GM23338 (cell line): ENCODE measurements at regions not wholly inside any gene's neighbourhood (a gene's known extent, or its start where the extent isn't known, plus 50 kb on each side); places are given as distances from the start of the nearest gene placed in this dataset.
A peak's percentile ranks its signal among the peaks of the same experiment; 100 is the strongest.

Source experiments
- ATAC-seq: fragments of 200-7000 bp; cut with Tn5 transposase; 3 replicates; pipeline ENCODE4 v1.9.1; 2020
- DNase-seq: peaks from one replicate; pipeline ENCODE4 v3.0.0-alpha.2; 2015; ENCODE audit warnings: low spot score
- H2AFZ ChIP-seq: fragments of 200-600 bp; sonication (generic); 2 replicates; pipeline ENCODE4 v1.8.0; 2016; ENCODE audit warnings: antibody characterized with exemption, mild to moderate bottlenecking, moderate library complexity
- H3F3A ChIP-seq: fragments of 200-600 bp; sonication (generic); replicated peaks from 2 replicates; pipeline ENCODE4 v1.8.0; 2017; ENCODE audit warnings: antibody characterized with exemption, mixed run types, low read depth
- H3K27ac ChIP-seq: fragments of 200-600 bp; sonication (generic); 2 replicates; pipeline ENCODE4 v1.6.1; 2016; ENCODE audit warnings: low read depth
- H3K27me3 ChIP-seq: fragments of 200-600 bp; sonication (generic); 2 replicates; pipeline ENCODE4 v1.8.0; 2016; ENCODE audit warnings: mild to moderate bottlenecking, mixed run types, moderate library complexity; ENCODE audit not compliant: insufficient read depth
- H3K36me3 ChIP-seq: fragments of 200-600 bp; sonication (generic); 2 replicates; pipeline ENCODE4 v1.8.0; 2016; ENCODE audit warnings: mild to moderate bottlenecking; ENCODE audit not compliant: insufficient read depth
- H3K4me1 ChIP-seq: fragments of 200-600 bp; sonication (generic); 2 replicates; pipeline ENCODE4 v1.8.0; 2016; ENCODE audit warnings: mild to moderate bottlenecking, moderate library complexity; ENCODE audit not compliant: insufficient read depth
- H3K4me2 ChIP-seq: fragments of 200-600 bp; sonication (generic); 2 replicates; pipeline ENCODE4 v1.7.1; 2017; ENCODE audit warnings: mixed run types
- H3K4me3 ChIP-seq: fragments of 200-600 bp; sonication (generic); 2 replicates; pipeline ENCODE4 v1.6.1; 2016; ENCODE audit warnings: mixed run types
- H3K79me2 ChIP-seq: fragments of 200-600 bp; sonication (generic); replicated peaks from 2 replicates; pipeline ENCODE4 v1.8.0; 2017; ENCODE audit warnings: mild to moderate bottlenecking; ENCODE audit not compliant: insufficient read depth
- H3K9me2 ChIP-seq: fragments of 200-600 bp; sonication (generic); 2 replicates; pipeline ENCODE4 v1.8.0; 2017; ENCODE audit not compliant: insufficient read depth
- H4K20me1 ChIP-seq: fragments of 200-600 bp; sonication (generic); replicated peaks from 2 replicates; pipeline ENCODE4 v1.8.0; 2017; ENCODE audit warnings: mild to moderate bottlenecking; ENCODE audit not compliant: insufficient read depth
- H3K27ac Mint-ChIP-seq: 2 replicates; pipeline ENCODE4 v1.8.0; 2020; ENCODE audit warnings: inconsistent platforms, mild to moderate bottlenecking, moderate library complexity, mixed read lengths
- H3K27me3 Mint-ChIP-seq: 3 replicates; pipeline ENCODE4 v1.8.0; 2022; ENCODE audit warnings: low read depth, mild to moderate bottlenecking, moderate library complexity, mixed read lengths, inconsistent platforms; ENCODE audit not compliant: insufficient read depth, poor library complexity
- H3K36me3 Mint-ChIP-seq: 3 replicates; pipeline ENCODE4 v1.8.0; 2021; ENCODE audit warnings: low read depth, mild to moderate bottlenecking, inconsistent platforms, moderate library complexity, mixed read lengths
- H3K4me1 Mint-ChIP-seq: 3 replicates; pipeline ENCODE4 v1.8.0; 2020; ENCODE audit warnings: mild to moderate bottlenecking, inconsistent platforms, mixed read lengths
- H3K4me3 Mint-ChIP-seq: 3 replicates; pipeline ENCODE4 v1.8.0; 2021; ENCODE audit warnings: moderate library complexity, mild to moderate bottlenecking, inconsistent platforms, mixed read lengths
- H3K9me3 Mint-ChIP-seq: 3 replicates; pipeline ENCODE4 v1.8.0; 2020; ENCODE audit warnings: moderate library complexity, mild to moderate bottlenecking, inconsistent platforms, mixed read lengths
- CREB1 ChIP-seq: fragments of 250-450 bp; sonication (Bioruptor Pico); IDR thresholded peaks from 2 replicates; pipeline ENCODE4 v1.5.0; 2020; ENCODE audit warnings: low read depth, mild to moderate bottlenecking, moderate library complexity
- CTCF ChIP-seq, 2 experiments: fragments of 200-600 bp in 1 of 2; sonication (generic) in 1 of 2; conservative IDR thresholded peaks; 2 replicates each; pipeline versions ENCODE4 v1.5.1 to v1.6.1; 2016 to 2017; ENCODE audit warnings: antibody characterized with exemption in 2 of 2, low read depth in 2 of 2, mild to moderate bottlenecking in 2 of 2, moderate library complexity in 1 of 2
- ETS1 ChIP-seq: IDR thresholded peaks from 2 replicates; pipeline ENCODE4 v1.6.1; 2016; ENCODE audit warnings: antibody characterized with exemption
- EZH2 ChIP-seq: fragments of 200-600 bp; sonication (generic); IDR thresholded peaks from one replicate; pipeline ENCODE4 v1.8.0; 2017; ENCODE audit warnings: antibody characterized with exemption, mild to moderate bottlenecking, low read depth; ENCODE audit not compliant: unreplicated experiment
- EZH2phosphoT487 ChIP-seq: fragments of 200-600 bp; sonication (generic); IDR thresholded peaks from one replicate; pipeline ENCODE4 v1.8.1; 2018; ENCODE audit warnings: antibody characterized with exemption; ENCODE audit not compliant: unreplicated experiment
- REST ChIP-seq: IDR thresholded peaks from one replicate; pipeline ENCODE4 v1.6.1; 2018; ENCODE audit warnings: antibody characterized with exemption; ENCODE audit not compliant: unreplicated experiment
- STAT1 ChIP-seq: IDR thresholded peaks from one replicate; pipeline ENCODE4 v1.6.1; 2016; ENCODE audit warnings: antibody characterized with exemption; ENCODE audit not compliant: unreplicated experiment
- ZNF114 ChIP-seq: fragments of 250-450 bp; sonication (Bioruptor Pico); IDR thresholded peaks from 2 replicates; pipeline ENCODE4 v1.5.0; 2020; ENCODE audit warnings: mild to moderate bottlenecking, moderate library complexity
- ZNF331 ChIP-seq: fragments of 250-450 bp; sonication (Bioruptor Pico); IDR thresholded peaks from 2 replicates; pipeline ENCODE4 v1.5.0; 2020; ENCODE audit warnings: low read depth, mild to moderate bottlenecking, moderate library complexity

GRCh38 chr5:21181609-21182125, 1193.7 kb upstream of the CDH18 start (continued):
- TF ChIP-seq CTCF (conservative IDR thresholded peaks at IDR 0.05; ENCODE audit: low read depth in 2 of 2), result no peak
- TF ChIP-seq ZNF331 (CRISPR knock-in tag), result no peak
- no peak for TF ChIP-seq CREB1 (CRISPR knock-in tag)

GRCh38 chr5:21173526-21173925, 1185.5 kb upstream of the CDH18 start:
- Mint-ChIP-seq H3K36me3 (no peaks in the 10 kb centered on the region), H3K4me3 (no peak overlapping the region), H3K9me3 (no peaks in the 10 kb centered on the region), H3K27me3 (no peaks in the 10 kb centered on the region), H3K27ac (no peak overlapping the region), H3K4me1 (peaks cover 13% of the 10 kb centered on the region; the same call in 2 of the 3 replicates)
- Histone ChIP-seq H3K27me3 (no peaks in the 10 kb centered on the region), H3K36me3 (no peaks in the 10 kb centered on the region), H2AFZ (no peak overlapping the region), H3K9me2 (no peaks in the 10 kb centered on the region), H3K4me1 (peaks cover 13% of the 10 kb centered on the region; the same call in 1 of the 2 replicates), H3K27ac (no peak overlapping the region), H3F3A (no peaks in the 10 kb centered on the region), H4K20me1 (no peaks in the 10 kb centered on the region), H3K4me3 (no peak overlapping the region), H3K79me2 (no peaks in the 10 kb centered on the region), H3K4me2 (no peak overlapping the region)
- no peak for DNase-seq
- no peak for ATAC-seq
- no peak for TF ChIP-seq REST

- Mint-ChIP-seq H3K4me3 (no peak overlapping the region), H3K27me3 (no peaks in the 10 kb centered on the region), H3K9me3 (no peaks in the 10 kb centered on the region), H3K4me1 (peaks cover 13% of the 10 kb centered on the region; the same call in 2 of the 3 replicates), H3K36me3 (no peaks in the 10 kb centered on the region), H3K27ac (peak overlapping the region; percentile 48; the same call in 1 of the 2 replicates)
- Histone ChIP-seq H2AFZ (no peak overlapping the region), H3K4me2 (no peak overlapping the region), H3F3A (no peaks in the 10 kb centered on the region), H3K27ac (no peak overlapping the region), H3K4me1 (peaks cover 13% of the 10 kb centered on the region; the same call in 1 of the 2 replicates), H3K79me2 (no peaks in the 10 kb centered on the region), H4K20me1 (no peaks in the 10 kb centered on the region), H3K27me3 (no peaks in the 10 kb centered on the region), H3K4me3 (no peak overlapping the region), H3K36me3 (no peaks in the 10 kb centered on the region), H3K9me2 (no peaks in the 10 kb centered on the region)
- DNase-seq, result no peak
- ATAC-seq, result no peak
- no peak for TF ChIP-seq CTCF (conservative IDR thresholded peaks at IDR 0.05; ENCODE audit: low read depth in 2 of 2)
- no peak for TF ChIP-seq EZH2
- TF ChIP-seq REST, result no peak
- TF ChIP-seq ETS1, result no peak
- TF ChIP-seq CREB1 (CRISPR knock-in tag), result no peak
- TF ChIP-seq ZNF114 (CRISPR knock-in tag), result no peak
- no peak for TF ChIP-seq EZH2phosphoT487
- no peak for TF ChIP-seq STAT1
Measured at GRCh38 chr5:21173036-21173435, 1185.0 kb upstream of the CDH18 start.
